HUDEP-2 (cell line): ENCODE measurements at regions not wholly inside any gene's neighbourhood (a gene's known extent, or its start where the extent isn't known, plus 50 kb on each side); places are given as distances from the start of the nearest gene placed in this dataset.
"Not testable (repeated sequence)": the region's sequence is repeated elsewhere in the genome, so short reads cannot be mapped to it uniquely, and the experiment has no call there.

Source experiments
- DNase-seq, 76 experiments: peaks; one replicate each; lab custom pipeline; 2025; ENCODE audit not compliant: unreplicated experiment in 76 of 76; lab: John Stamatoyannopoulos, UW

DNA sequence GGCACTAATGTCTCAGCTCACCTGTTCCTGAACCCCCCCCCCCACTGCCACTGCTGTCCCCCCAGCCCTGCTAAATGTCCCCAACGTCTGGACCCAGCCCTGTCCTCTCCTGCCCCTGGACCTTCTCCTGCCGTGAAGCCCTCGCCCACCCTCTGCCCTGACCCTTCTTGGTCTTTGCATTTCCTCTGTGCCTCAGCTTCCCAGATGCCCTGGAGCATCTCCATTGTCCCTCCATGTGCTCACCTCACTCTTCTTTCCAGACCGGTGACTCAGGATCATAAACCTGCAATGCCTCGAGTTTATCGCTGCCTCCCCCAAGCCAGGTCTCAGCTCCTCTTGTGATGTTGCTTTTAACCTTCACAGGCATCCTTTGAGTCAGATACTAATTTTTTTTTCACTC is 416.4 kb downstream of the BRD1 start:
- DNase-seq = no peak

GRCh38 chr22:49408102-49408836 is 419.4 kb downstream of the BRD1 start:
- no peak for DNase-seq

DNA sequence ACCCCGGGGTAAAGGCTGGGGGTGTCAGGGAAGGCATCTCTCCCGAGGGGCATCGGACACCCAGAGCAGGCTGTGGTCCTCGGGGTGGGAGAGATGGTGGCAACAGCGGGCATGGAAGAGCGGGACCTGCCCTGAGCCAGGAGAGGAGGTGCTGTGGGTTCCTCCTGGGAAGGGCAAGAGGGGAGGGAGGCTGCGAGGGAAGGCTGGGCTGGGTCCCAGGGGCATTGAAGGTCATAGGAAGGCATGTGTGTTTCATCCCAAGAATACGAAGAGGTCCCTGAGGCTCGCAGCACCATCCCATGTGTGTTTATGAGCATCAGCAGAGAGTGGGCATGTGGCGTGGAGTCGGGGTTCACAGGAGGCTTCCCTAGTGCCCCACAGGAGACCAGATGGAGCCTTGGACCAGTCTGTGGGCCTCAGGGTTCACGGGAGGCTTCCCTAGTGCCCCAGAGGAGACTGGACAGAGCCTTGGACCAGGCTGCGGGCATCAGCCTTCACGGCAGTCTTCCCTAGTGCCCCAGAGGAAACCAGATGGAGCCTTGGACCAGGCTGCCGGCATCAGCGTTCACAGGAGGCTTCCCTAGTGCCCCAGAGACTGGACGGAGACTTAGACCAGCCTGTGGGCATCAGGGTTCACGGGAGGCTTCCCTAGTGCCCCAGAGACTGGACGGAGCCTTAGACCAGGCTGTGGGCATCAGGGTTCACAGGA is 420.6 kb downstream of the BRD1 start:
- DNase-seq = no peak

DNA sequence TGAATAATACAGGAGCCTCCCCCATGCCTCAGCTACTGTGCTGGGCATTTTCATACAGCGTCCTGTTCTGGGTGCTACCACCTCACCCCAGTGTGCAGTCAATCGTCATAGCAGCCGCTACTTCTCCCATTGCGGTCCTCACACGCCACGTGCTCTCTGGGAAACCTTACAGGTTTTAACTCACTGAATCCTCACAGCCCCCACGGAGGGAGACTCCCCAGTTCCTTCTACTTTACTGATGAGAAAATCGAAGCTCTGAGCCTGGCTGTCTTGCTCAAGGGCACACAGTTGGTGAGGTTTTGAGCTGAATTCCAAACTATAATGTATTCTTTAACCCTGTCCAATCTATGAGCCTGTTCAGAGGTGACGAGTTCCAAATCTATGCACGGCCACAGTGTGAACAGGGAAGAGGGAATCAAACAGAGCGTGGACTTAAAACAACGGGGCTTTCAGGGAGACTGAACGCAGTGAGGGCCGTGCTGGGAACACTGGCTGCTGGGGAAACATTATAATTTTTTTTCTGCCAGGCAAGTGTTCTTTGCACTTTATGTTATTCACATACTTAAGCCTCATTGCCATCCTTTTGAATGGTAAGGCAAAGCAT is 421.5 kb downstream of the BRD1 start:
- no peak for DNase-seq

DNA sequence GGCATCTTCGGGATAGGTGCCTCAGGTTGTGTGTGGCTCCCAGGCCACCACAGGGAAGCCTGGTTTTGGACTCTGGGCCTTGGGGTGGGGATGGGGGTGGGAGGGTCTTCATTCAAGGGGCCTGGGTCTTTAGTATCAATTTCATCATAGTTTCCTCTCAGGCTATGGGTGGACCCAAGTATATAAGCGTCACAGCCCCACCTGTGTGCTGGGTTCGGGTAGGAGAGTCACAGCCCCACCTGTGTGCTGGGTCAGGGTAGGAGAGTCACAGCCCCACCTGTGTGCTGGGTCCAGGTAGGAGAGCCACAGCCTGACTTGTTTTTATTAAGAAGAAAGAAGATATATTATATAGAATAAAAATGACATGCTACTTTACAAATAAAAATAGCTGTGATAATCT is 422.1 kb downstream of the BRD1 start:
- no peak for DNase-seq

GRCh38 chr22:49404576-49405241 is 423.0 kb downstream of the BRD1 start:
- no peak for DNase-seq

GRCh38 chr22:49404020-49404419 is 423.7 kb downstream of the BRD1 start:
- no peak for DNase-seq

- no peak for DNase-seq
These were observed 424.6 kb downstream of the BRD1 start for GRCh38 chr22:49403102-49403501.

DNA sequence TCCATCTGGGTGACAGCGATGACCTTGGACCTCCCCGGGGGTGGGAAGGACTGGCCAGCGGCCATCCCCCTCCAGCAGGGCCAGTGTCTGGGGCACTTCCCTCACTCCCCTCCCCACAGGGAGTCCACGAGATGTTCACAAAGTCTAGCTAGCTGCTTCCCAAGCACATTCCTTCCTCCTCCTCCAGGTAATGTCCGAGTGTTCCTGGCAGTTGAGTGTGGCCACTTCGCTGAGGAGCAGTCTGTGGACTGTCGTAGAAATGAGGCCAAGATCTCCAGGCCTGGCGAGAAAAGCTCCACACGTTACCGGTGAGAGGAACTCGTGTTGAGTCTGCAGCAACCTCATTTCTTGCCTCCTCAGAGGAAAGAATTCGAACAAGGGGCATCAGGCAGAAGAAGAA is 425.5 kb downstream of the BRD1 start:
- DNase-seq = no peak

- DNase-seq = no peak
These were observed 426.6 kb downstream of the BRD1 start for GRCh38 chr22:49400941-49401598.

DNA sequence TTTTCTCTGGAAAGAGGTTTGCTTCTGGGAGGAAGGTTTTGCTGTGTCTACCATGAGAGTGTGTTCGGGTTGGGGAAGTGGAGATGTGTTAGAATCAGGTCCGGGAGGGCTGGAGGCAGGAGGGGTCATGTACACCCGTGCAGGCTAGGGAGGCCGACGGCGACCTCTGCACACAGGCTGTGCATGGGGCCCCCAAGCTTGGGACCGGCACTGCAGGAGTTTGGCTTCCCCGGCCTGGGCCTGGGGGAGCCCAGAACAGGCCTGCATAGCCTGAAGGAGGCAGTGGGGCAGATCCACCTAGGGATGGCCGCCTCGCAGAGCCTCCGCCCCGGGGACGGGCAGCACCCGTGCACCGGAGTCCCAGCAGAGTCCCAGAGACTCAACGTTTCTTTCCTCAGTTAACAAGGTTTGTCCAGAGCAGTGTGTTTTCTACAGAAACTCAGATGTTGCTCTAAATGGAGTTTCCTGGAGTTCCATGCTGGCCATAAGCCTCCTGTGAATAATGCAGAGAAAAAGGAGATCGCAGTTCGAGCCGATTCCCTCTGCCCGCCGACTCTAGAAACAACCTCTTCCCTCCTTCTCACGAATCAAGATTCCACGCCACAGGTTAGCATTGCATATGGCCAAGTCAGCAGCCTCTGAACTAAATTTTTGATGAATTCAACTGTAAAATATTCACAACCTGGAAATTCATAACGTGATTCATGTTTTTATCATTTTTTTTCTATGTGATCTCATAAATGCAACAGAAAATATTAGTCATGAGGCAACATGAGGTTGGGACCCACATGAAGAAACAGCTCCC is 427.3 kb downstream of the BRD1 start:
- no peak for DNase-seq

DNA sequence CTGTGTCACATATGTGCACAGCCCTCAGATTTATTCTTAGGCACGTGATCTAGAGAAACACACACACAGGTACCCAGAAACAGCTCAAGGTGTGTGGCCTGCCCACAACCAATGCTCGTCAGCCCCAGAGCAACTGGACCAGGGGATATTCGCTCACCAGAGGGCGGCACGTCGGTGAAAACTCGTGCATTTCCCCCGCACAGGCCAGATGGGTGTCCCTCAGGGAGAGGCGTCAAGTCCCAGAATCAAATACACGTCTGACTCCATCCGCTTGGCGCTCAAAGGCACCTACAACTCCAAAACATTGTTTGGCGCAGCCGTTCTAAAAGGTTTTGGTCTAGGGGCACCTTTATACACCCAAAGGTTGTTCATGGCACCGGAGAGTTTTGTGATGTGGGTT is 429.0 kb downstream of the BRD1 start:
- DNase-seq = no peak

- DNase-seq = no peak
These were observed 429.6 kb downstream of the BRD1 start for GRCh38 chr22:49398115-49398514.

DNA sequence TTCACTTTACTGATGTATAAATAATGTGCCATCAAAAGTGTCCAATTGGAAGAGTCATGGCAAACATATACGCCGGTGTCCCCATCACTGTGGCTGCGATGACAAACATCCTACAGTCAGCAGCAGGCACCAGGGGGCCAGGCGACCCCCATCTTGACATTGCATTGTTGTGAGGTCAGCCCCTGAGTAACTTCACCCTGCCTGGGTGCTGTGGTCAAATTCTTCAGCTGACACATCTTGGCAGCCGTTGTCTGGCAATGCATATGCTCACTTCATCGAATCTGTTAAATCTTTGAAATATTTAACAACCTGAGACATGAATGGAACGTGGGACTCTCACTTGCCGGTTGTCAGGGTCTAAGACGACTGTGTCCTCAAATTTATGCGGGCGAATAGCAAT is 430.9 kb downstream of the BRD1 start:
- no peak for DNase-seq

- DNase-seq = no peak
These were observed 432.1 kb downstream of the BRD1 start for GRCh38 chr22:49395617-49396016.

DNA sequence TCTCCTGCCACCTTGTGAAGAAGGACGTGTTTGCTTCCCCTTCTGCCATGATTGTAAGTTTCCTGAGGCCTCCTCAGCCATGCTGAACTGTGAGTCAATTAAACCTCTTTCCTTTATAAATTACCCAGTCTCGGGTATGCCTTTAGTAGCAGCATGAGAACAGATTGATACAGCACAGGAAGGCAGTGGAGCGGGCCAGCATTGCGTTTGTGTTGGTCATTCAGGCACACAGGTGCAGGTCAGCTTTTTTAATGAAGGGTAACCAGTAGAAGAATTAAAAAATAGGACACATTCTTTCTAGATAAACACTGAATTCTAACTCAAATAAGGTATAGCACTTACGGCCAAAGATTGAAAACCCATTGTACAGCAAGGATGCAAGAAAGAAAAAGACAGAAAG is 432.6 kb downstream of the BRD1 start:
- not testable (repeated sequence) for DNase-seq

DNA sequence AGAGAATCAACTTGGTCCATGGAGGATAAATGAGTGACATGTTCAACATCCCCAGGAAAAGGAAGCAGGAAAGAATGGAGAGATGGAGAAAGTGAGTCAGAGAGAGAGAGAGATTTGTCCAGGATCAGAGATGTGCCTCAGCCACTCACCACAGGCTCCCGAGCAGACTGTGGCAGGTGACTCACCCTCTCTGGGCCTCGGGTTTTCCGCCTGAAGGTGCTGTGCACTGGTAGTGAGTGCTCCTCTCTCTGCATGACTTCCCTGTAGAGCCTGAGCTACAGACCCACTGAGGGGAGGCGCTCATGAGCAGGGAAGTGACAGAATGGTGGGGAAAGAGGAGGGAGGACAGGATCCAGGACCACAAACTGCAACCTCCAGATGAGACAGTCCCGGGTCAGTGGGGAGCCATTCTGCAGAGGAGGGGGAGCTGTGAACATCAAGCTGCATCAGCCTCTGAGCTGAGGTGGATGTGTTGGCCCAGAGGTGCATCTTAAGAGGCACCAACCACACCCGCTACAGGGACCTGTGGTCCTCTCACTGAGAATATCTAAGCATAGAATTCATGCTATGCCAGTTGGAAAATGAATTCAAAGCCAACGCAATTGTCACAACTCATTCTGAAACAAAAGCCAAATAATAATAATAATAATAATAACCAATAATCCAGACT is 433.4 kb downstream of the BRD1 start:
- DNase-seq = no peak

- no peak for DNase-seq
These were observed 434.1 kb downstream of the BRD1 start for GRCh38 chr22:49393526-49393925.

DNA sequence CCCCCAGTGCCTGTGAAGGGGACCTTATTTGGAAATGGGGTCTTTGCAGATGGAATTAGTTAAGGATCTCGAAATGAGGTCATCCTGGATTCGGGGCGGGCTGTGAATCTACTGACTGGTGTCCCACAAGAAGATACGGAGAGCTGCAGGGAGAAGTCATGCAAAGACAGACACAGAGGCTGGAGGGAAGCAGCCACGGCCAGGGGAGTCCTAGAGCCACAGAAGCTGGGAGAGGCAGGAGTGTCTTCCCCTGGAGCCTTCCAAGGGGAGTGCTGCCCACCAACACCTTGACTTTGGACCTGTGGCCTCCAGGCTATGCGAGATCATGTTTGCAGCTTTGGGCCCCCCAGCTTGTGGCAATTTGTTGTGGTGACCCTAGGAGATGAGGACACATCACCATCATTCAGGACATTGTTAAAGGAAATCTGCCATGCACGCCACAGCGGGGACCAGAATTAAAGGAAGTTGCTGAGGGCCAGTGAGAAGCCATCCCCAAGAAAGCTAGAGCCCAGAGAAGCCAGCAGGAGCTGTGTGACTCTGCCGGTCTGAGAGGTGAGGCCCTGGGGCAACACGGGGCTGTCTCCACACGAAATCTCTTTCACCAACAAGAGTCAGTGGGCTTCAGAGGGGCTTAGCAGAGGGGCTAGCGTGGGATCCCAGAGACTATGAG is 434.7 kb downstream of the BRD1 start:
- DNase-seq = no peak
